Transverse colon (tissue), 4 donors: ENCODE measurements at regions not wholly inside any gene's neighbourhood (a gene's known extent, or its start where the extent isn't known, plus 50 kb on each side); places are given as distances from the start of the nearest gene placed in this dataset.

Experiments
- CTCF ChIP-seq, 5 experiments: fragments of 200-600 bp in 3 of 5; fragments of 450-650 bp in 2 of 5; sonication (generic) in 3 of 5; IDR thresholded peaks; 1 replicate in 2 of 5; 2 replicates in 3 of 5; pipeline ENCODE4 v1.5.1; 2016 to 2017; ENCODE audit warnings: antibody characterized with exemption in 5 of 5, inconsistent platforms in 3 of 5, mild to moderate bottlenecking in 2 of 5, moderate library complexity in 1 of 5
- EP300 ChIP-seq: sonication (generic); formaldehyde crosslinking; IDR thresholded peaks from one replicate; pipeline ENCODE4 v1.6.1; 2017; ENCODE audit warnings: antibody characterized with exemption, low read depth
- POLR2A ChIP-seq: fragments of 450-650 bp; IDR thresholded peaks from one replicate; pipeline ENCODE4 v1.6.1; 2016; ENCODE audit warnings: antibody characterized with exemption, mild to moderate bottlenecking, moderate library complexity
- POLR2AphosphoS5 ChIP-seq, 3 donors: sonication (generic); formaldehyde crosslinking; IDR thresholded peaks; one replicate each; pipeline ENCODE4 v1.6.1; 2016; ENCODE audit warnings: antibody characterized with exemption in 3 of 3

- TF ChIP-seq CTCF (IDR thresholded peaks at IDR 0.05) (no peak), POLR2AphosphoS5 (IDR thresholded peaks at IDR 0.05) (no peak), POLR2A (no peak), EP300 (no peak)
These were observed 188.9 kb downstream of the ZIC5 start for GRCh38 chr13:99782669-99783068.
